HCT116 (cell line): ENCODE measurements at regions not wholly inside any gene's neighbourhood (a gene's known extent, or its start where the extent isn't known, plus 50 kb on each side); places are given as distances from the start of the nearest gene placed in this dataset.

Experiments
- ATAC-seq: fragments of 200-7000 bp; cut with Tn5 transposase; 2 replicates; pipeline ENCODE4 v1.9.1; 2020; ENCODE audit warnings: mild to moderate bottlenecking, moderate library complexity
- BruUV-seq: library from RNA; stranded (reverse); fragments of 400-500 nt; replicated peaks from 2 replicates; lab custom pipeline; 2021; lab: Mats Ljungman, UMichigan
- CTCF ChIA-PET: fragments of 300-600 bp; sonication (Branson Sonifier 250); formaldehyde crosslinking; loops from one replicate; lab custom pipeline; 2021; ENCODE audit warnings: antibody characterized with exemption; lab: Charles Lee
- POLR2A ChIA-PET: fragments of 300-600, 350-600 bp; sonication (Branson Sonifier 250); formaldehyde crosslinking; loops from one replicate; lab custom pipeline; 2021; ENCODE audit warnings: antibody characterized with exemption; lab: Charles Lee
- RAD21 ChIA-PET, 2 experiments: fragments of 300-600 bp; sonication (Branson Sonifier 250); formaldehyde crosslinking; loops; one replicate each; lab custom pipeline; 2023; ENCODE audit warnings: low total read pairs in 2 of 2; ENCODE audit not compliant: uncharacterized antibody in 2 of 2, unreplicated experiment in 2 of 2, low non-redundant PET in 1 of 2; lab: Charles Lee
- DNase-seq: peaks from one replicate; pipeline ENCODE4 v3.0.0-alpha.2; 2010; ENCODE audit warnings: low read depth, low spot score
- H2AFZ ChIP-seq: fragments of 200-600 bp; shearing (Covaris generic), sonication (generic); 2 replicates; pipeline ENCODE4 v1.6.1; 2017; ENCODE audit warnings: low read depth, mixed run types, mixed read lengths, antibody characterized with exemption, low read length; ENCODE audit not compliant: poor library complexity, severe bottlenecking
- H3K27ac ChIP-seq: 2 replicates; pipeline ENCODE4 v1.5.1; 2012; ENCODE audit warnings: low read depth, low read length
- H3K27me3 ChIP-seq: fragments of 200-600 bp; sonication (generic); 2 replicates; pipeline ENCODE4 v1.6.1; 2016; ENCODE audit warnings: mixed run types, low read length, mixed read lengths; ENCODE audit not compliant: insufficient read depth
- H3K36me3 ChIP-seq, 2 experiments: fragments of 200-500 bp in 1 of 2; fragments of 200-600 bp in 1 of 2; sonication (Bioruptor generic) in 1 of 2; sonication (generic) in 1 of 2; 2 replicates each; pipeline versions ENCODE4 v1.5.1 to v1.6.1; 2014 to 2016; ENCODE audit warnings: low read length in 2 of 2, inconsistent platforms in 1 of 2, mixed read lengths in 1 of 2, mixed run types in 1 of 2; ENCODE audit not compliant: insufficient read depth in 2 of 2, control insufficient read depth in 1 of 2
- H3K4me1 ChIP-seq, 2 experiments: fragments of 200-600 bp in 1 of 2; sonication (generic) in 1 of 2; 2 replicates each; pipeline versions ENCODE4 v1.5.1 to v1.6.1; 2012 to 2017; ENCODE audit warnings: low read length in 2 of 2, inconsistent platforms in 1 of 2, mild to moderate bottlenecking in 1 of 2, mixed read lengths in 1 of 2, mixed run types in 1 of 2, moderate library complexity in 1 of 2; ENCODE audit not compliant: insufficient read depth in 2 of 2, control insufficient read depth in 1 of 2
- H3K4me2 ChIP-seq: fragments of 200-600 bp; sonication (generic); 2 replicates; pipeline ENCODE4 v1.6.1; 2017; ENCODE audit warnings: mixed run types, low read length, mixed read lengths
- H3K4me3 ChIP-seq, 2 experiments: fragments of 200-600 bp in 1 of 2; sonication (generic) in 1 of 2; replicated peaks in 1 of 2; 2 replicates each; pipeline ENCODE4 v1.5.1; 2011 to 2016; ENCODE audit warnings: low read length in 2 of 2, control low read depth in 1 of 2, low read depth in 1 of 2, mild to moderate bottlenecking in 1 of 2, mixed read lengths in 1 of 2, mixed run types in 1 of 2
- H3K79me2 ChIP-seq: fragments of 200-600 bp; sonication (generic); 2 replicates; pipeline ENCODE4 v1.6.1; 2017; ENCODE audit warnings: mild to moderate bottlenecking, mixed run types, low read length, moderate library complexity, mixed read lengths; ENCODE audit not compliant: insufficient read depth
- H3K9ac ChIP-seq: fragments of 200-600 bp; sonication (generic); 2 replicates; pipeline ENCODE4 v1.6.1; 2016; ENCODE audit warnings: low read length, mixed read lengths
- H3K9me2 ChIP-seq: fragments of 200-600 bp; sonication (generic), shearing (Covaris generic); 2 replicates; pipeline ENCODE4 v1.6.1; 2017; ENCODE audit warnings: mixed run types, mild to moderate bottlenecking, moderate library complexity; ENCODE audit not compliant: insufficient read depth
- H3K9me3 ChIP-seq, 2 experiments: fragments of 200-500 bp in 1 of 2; fragments of 200-600 bp in 1 of 2; sonication (Bioruptor generic) in 1 of 2; sonication (generic) in 1 of 2; 2 replicates each; pipeline ENCODE4 v1.6.1; 2014 to 2017; ENCODE audit warnings: low read length in 2 of 2, mixed read lengths in 2 of 2, inconsistent platforms in 1 of 2, low read depth in 1 of 2, mild to moderate bottlenecking in 1 of 2, mixed run types in 1 of 2, moderate library complexity in 1 of 2; ENCODE audit not compliant: control insufficient read depth in 1 of 2, insufficient read depth in 1 of 2
- H4K20me1 ChIP-seq: fragments of 200-600 bp; sonication (generic), shearing (Covaris generic); 2 replicates; pipeline ENCODE4 v1.6.1; 2017; ENCODE audit warnings: mixed run types, mild to moderate bottlenecking, moderate library complexity; ENCODE audit not compliant: insufficient read depth
- CEBPB ChIP-seq: IDR thresholded peaks from 2 replicates; pipeline ENCODE4 v1.6.1; 2012; ENCODE audit warnings: low read depth
- CTCF ChIP-seq, 3 experiments: fragments of 200-600 bp in 1 of 3; sonication (generic) in 1 of 3; IDR thresholded peaks in 2 of 3; conservative IDR thresholded peaks in 1 of 3; 2 replicates each; pipeline ENCODE4 v1.5.1; 2012 to 2017; ENCODE audit warnings: low read depth in 2 of 3, low read length in 2 of 3, antibody characterized with exemption in 1 of 3, borderline replicate concordance in 1 of 3, control low read depth in 1 of 3, mild to moderate bottlenecking in 1 of 3, mixed read lengths in 1 of 3, mixed run types in 1 of 3, moderate library complexity in 1 of 3; ENCODE audit not compliant: insufficient read depth in 1 of 3
- EZH2 ChIP-seq: fragments of 200-600 bp; sonication (generic); IDR thresholded peaks from 2 replicates; pipeline ENCODE4 v1.6.1; 2017; ENCODE audit warnings: antibody characterized with exemption, mixed run types
- FOSL1 ChIP-seq: IDR thresholded peaks from 2 replicates; pipeline ENCODE4 v1.6.1; 2012; ENCODE audit warnings: low read depth
- POLR2AphosphoS5 ChIP-seq: IDR thresholded peaks from 2 replicates; pipeline ENCODE4 v1.6.1; 2011; ENCODE audit warnings: mild to moderate bottlenecking, low read depth, low read length, moderate library complexity
- SIN3A ChIP-seq: IDR thresholded peaks from 2 replicates; pipeline ENCODE4 v1.6.1; 2012; ENCODE audit warnings: low read depth
- SP1 ChIP-seq: IDR thresholded peaks from 2 replicates; pipeline ENCODE4 v1.6.1; 2012; ENCODE audit warnings: low read depth
- SRF ChIP-seq: IDR thresholded peaks from 2 replicates; pipeline ENCODE4 v1.6.1; 2012; ENCODE audit warnings: low read depth
- ZNF274 ChIP-seq: fragments of 200-500 bp; sonication (Bioruptor generic); IDR thresholded peaks from 2 replicates; pipeline ENCODE4 v1.6.1; 2014; ENCODE audit warnings: mild to moderate bottlenecking, low read depth, low read length, inconsistent platforms
- intact Hi-C: fragments of 100-400 bp; cut with micrococcal nuclease; formaldehyde crosslinking; loops from 2 replicates; pipeline ENCODE4 v1.10.0; 2022

- Histone ChIP-seq H3K4me2 (no peak overlapping the region), H3K27me3 (no peaks in the 10 kb centered on the region), H3K4me3 (no peak overlapping the region), H3K9me2 (no peaks in the 10 kb centered on the region), H3K9me3 (no peaks in the 10 kb centered on the region), H3K79me2 (no peaks in the 10 kb centered on the region), H3K36me3 (no peaks in the 10 kb centered on the region), H3K9ac (no peak overlapping the region), H2AFZ (no peak overlapping the region), H4K20me1 (no peaks in the 10 kb centered on the region), H3K4me1 (no peaks in the 10 kb centered on the region), H3K27ac (no peak overlapping the region)
- DNase-seq (no peak), ATAC-seq (no peak)
- intact Hi-C loops = no loop called here
- ChIA-PET RAD21 (no interaction called here), POLR2A (no interaction called here), CTCF (no interaction called here)
- BruUV-seq = no TSS peak
- TF ChIP-seq CEBPB = no peak
- TF ChIP-seq EZH2 = no peak
- TF ChIP-seq ZNF274 = no peak
- no peak for TF ChIP-seq SP1
- no peak for TF ChIP-seq FOSL1
- TF ChIP-seq CTCF (IDR thresholded peaks at IDR 0.05 in 2 of 3, conservative IDR thresholded peaks at IDR 0.05 in 1 of 3; ENCODE audit: borderline replicate concordance in 1 of 3, insufficient read depth in 1 of 3, low read depth in 2 of 3, low read length in 2 of 3) = no peak
- no peak for TF ChIP-seq POLR2AphosphoS5
Observed at GRCh38 chr2:198641161-198641560, 816.6 kb downstream of the SATB2 start.

- no peak overlapping the region for H3K27ac ChIP-seq
- H3K79me2 ChIP-seq = no peaks in the 10 kb centered on the region
- CTCF ChIA-PET = no interaction called here
- H3K4me2 ChIP-seq = no peak overlapping the region
- no peaks in the 10 kb centered on the region for H3K9me3 ChIP-seq
- RAD21 ChIA-PET = no interaction called here
- no peak for TF ChIP-seq SIN3A
- TF ChIP-seq SRF = no peak
- TF ChIP-seq, all 23 proteins: peak for 0
- Histone ChIP-seq H3K9ac (no peak overlapping the region), H3K4me3 (no peak overlapping the region), H4K20me1 (no peaks in the 10 kb centered on the region), H3K27me3 (0 out of 2 replicates have a peak, but pooled peaks cover under 1% of the 10 kb centered on the region), H3K9me2 (no peaks in the 10 kb centered on the region), H3K36me3 (no peaks in the 10 kb centered on the region), H2AFZ (no peak overlapping the region), H3K4me1 (no peaks in the 10 kb centered on the region)
- POLR2A ChIA-PET = interaction anchor here (0.7 kb wide), 1 partner anchor 522 kb away, joined by 3 read pairs; no protein-coding TSS in a partner anchor
- DNase-seq (no peak), ATAC-seq (no peak)
- no TSS peak for BruUV-seq
- intact Hi-C loops = no loop called here
Observed at GRCh38 chr2:198640463-198640862, 817.3 kb downstream of the SATB2 start.
